VCaP (cell line): ENCODE measurements at regions not wholly inside any gene's neighbourhood (a gene's known extent, or its start where the extent isn't known, plus 50 kb on each side); places are given as distances from the start of the nearest gene placed in this dataset.
A peak's percentile ranks its signal among the peaks of the same experiment; 100 is the strongest.
"Not testable (repeated sequence)": the region's sequence is repeated elsewhere in the genome, so short reads cannot be mapped to it uniquely, and the experiment has no call there.

Experiments used
- H3K27ac ChIP-seq: fragments of 450-650 bp; 2 replicates; pipeline ENCODE4 v1.5.1; 2017
- CTCF ChIP-seq: fragments of 450-650 bp; conservative IDR thresholded peaks from 2 replicates; pipeline ENCODE4 v1.5.1; 2017; ENCODE audit warnings: mild to moderate bottlenecking, moderate library complexity

GRCh38 chr4:9695994-9696393, 85.4 kb upstream of the DRD5 start:
- TF ChIP-seq CTCF, result peak; percentile 78
- not testable (repeated sequence) for H3K27ac ChIP-seq

- not testable (repeated sequence) for H3K27ac ChIP-seq
Observed at GRCh38 chr4:9696561-9696960, 84.9 kb upstream of the DRD5 start.

GRCh38 chr4:9702019-9702418, 79.4 kb upstream of the DRD5 start:
- H3K27ac ChIP-seq, result not testable (repeated sequence)

GRCh38 chr4:9702696-9703095, 78.7 kb upstream of the DRD5 start:
- not testable (repeated sequence) for H3K27ac ChIP-seq

- no peak overlapping the region for H3K27ac ChIP-seq
- peak; percentile 64 for TF ChIP-seq CTCF
Observed at GRCh38 chr4:9703391-9703790, 78.0 kb upstream of the DRD5 start.

- H3K27ac ChIP-seq, result not testable (repeated sequence)
Observed at GRCh38 chr4:9704126-9704525, 77.3 kb upstream of the DRD5 start.

GRCh38 chr4:9704551-9705332, 76.7 kb upstream of the DRD5 start:
- H3K27ac ChIP-seq, result no peak overlapping the region
- no peak for TF ChIP-seq CTCF

GRCh38 chr4:9707281-9707680, 74.2 kb upstream of the DRD5 start:
- H3K27ac ChIP-seq, result not testable (repeated sequence)

- H3K27ac ChIP-seq, result not testable (repeated sequence)
Observed at GRCh38 chr4:9707936-9708335, 73.5 kb upstream of the DRD5 start.

- TF ChIP-seq CTCF, result no peak
- H3K27ac ChIP-seq, result no peak overlapping the region
Observed at GRCh38 chr4:9709724-9710123, 71.7 kb upstream of the DRD5 start.

GRCh38 chr4:9715271-9715670, 66.2 kb upstream of the DRD5 start:
- not testable (repeated sequence) for H3K27ac ChIP-seq

- H3K27ac ChIP-seq, result no peak overlapping the region
- TF ChIP-seq CTCF, result no peak
Observed at GRCh38 chr4:9716093-9716492, 65.3 kb upstream of the DRD5 start.

GRCh38 chr4:9718246-9718939, 63.0 kb upstream of the DRD5 start:
- not testable (repeated sequence) for H3K27ac ChIP-seq

GRCh38 chr4:9722131-9722530, 59.3 kb upstream of the DRD5 start:
- H3K27ac ChIP-seq, result not testable (repeated sequence)
